ENCODE measurements at regions not wholly inside any gene's neighbourhood (a gene's known extent, or its start where the extent isn't known, plus 50 kb on each side); places are given as distances from the start of the nearest gene placed in this dataset.

GRCh38 chr14:83611906-83612390, 1918.0 kb upstream of the FLRT2 start:
- TF ChIP-seq, protein P1, sequence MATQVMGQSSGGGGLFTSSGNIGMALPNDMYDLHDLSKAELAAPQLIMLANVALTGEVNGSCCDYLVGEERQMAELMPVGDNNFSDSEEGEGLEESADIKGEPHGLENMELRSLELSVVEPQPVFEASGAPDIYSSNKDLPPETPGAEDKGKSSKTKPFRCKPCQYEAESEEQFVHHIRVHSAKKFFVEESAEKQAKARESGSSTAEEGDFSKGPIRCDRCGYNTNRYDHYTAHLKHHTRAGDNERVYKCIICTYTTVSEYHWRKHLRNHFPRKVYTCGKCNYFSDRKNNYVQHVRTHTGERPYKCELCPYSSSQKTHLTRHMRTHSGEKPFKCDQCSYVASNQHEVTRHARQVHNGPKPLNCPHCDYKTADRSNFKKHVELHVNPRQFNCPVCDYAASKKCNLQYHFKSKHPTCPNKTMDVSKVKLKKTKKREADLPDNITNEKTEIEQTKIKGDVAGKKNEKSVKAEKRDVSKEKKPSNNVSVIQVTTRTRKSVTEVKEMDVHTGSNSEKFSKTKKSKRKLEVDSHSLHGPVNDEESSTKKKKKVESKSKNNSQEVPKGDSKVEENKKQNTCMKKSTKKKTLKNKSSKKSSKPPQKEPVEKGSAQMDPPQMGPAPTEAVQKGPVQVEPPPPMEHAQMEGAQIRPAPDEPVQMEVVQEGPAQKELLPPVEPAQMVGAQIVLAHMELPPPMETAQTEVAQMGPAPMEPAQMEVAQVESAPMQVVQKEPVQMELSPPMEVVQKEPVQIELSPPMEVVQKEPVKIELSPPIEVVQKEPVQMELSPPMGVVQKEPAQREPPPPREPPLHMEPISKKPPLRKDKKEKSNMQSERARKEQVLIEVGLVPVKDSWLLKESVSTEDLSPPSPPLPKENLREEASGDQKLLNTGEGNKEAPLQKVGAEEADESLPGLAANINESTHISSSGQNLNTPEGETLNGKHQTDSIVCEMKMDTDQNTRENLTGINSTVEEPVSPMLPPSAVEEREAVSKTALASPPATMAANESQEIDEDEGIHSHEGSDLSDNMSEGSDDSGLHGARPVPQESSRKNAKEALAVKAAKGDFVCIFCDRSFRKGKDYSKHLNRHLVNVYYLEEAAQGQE (IDR thresholded peaks at IDR 0.05; ENCODE audit: unreplicated experiment), result no peak
- TF ChIP-seq CTCF (conservative IDR thresholded peaks at IDR 0.05; ENCODE audit: low read depth in 2 of 2) (no peak), NANOG (IDR thresholded peaks at IDR 0.05; ENCODE audit: borderline replicate concordance) (no peak), ZNF331 (CRISPR knock-in tag; IDR thresholded peaks at IDR 0.05; ENCODE audit: low read depth) (no peak), CREB1 (CRISPR knock-in tag; IDR thresholded peaks at IDR 0.05; ENCODE audit: low read depth) (no peak), JUNB (IDR thresholded peaks at IDR 0.05; ENCODE audit: unreplicated experiment) (no peak), ZNF114 (CRISPR knock-in tag; IDR thresholded peaks at IDR 0.05) (no peak), STAT1 (IDR thresholded peaks at IDR 0.05; ENCODE audit: unreplicated experiment) (no peak), POLR2AphosphoS5 (IDR thresholded peaks at IDR 0.05; ENCODE audit: low read depth) (no peak), EZH2 (IDR thresholded peaks at IDR 0.05; ENCODE audit: low read depth, unreplicated experiment) (no peak), EZH2phosphoT487 (IDR thresholded peaks at IDR 0.05; ENCODE audit: unreplicated experiment) (no peak)
- TF ChIP-seq, protein P2, sequence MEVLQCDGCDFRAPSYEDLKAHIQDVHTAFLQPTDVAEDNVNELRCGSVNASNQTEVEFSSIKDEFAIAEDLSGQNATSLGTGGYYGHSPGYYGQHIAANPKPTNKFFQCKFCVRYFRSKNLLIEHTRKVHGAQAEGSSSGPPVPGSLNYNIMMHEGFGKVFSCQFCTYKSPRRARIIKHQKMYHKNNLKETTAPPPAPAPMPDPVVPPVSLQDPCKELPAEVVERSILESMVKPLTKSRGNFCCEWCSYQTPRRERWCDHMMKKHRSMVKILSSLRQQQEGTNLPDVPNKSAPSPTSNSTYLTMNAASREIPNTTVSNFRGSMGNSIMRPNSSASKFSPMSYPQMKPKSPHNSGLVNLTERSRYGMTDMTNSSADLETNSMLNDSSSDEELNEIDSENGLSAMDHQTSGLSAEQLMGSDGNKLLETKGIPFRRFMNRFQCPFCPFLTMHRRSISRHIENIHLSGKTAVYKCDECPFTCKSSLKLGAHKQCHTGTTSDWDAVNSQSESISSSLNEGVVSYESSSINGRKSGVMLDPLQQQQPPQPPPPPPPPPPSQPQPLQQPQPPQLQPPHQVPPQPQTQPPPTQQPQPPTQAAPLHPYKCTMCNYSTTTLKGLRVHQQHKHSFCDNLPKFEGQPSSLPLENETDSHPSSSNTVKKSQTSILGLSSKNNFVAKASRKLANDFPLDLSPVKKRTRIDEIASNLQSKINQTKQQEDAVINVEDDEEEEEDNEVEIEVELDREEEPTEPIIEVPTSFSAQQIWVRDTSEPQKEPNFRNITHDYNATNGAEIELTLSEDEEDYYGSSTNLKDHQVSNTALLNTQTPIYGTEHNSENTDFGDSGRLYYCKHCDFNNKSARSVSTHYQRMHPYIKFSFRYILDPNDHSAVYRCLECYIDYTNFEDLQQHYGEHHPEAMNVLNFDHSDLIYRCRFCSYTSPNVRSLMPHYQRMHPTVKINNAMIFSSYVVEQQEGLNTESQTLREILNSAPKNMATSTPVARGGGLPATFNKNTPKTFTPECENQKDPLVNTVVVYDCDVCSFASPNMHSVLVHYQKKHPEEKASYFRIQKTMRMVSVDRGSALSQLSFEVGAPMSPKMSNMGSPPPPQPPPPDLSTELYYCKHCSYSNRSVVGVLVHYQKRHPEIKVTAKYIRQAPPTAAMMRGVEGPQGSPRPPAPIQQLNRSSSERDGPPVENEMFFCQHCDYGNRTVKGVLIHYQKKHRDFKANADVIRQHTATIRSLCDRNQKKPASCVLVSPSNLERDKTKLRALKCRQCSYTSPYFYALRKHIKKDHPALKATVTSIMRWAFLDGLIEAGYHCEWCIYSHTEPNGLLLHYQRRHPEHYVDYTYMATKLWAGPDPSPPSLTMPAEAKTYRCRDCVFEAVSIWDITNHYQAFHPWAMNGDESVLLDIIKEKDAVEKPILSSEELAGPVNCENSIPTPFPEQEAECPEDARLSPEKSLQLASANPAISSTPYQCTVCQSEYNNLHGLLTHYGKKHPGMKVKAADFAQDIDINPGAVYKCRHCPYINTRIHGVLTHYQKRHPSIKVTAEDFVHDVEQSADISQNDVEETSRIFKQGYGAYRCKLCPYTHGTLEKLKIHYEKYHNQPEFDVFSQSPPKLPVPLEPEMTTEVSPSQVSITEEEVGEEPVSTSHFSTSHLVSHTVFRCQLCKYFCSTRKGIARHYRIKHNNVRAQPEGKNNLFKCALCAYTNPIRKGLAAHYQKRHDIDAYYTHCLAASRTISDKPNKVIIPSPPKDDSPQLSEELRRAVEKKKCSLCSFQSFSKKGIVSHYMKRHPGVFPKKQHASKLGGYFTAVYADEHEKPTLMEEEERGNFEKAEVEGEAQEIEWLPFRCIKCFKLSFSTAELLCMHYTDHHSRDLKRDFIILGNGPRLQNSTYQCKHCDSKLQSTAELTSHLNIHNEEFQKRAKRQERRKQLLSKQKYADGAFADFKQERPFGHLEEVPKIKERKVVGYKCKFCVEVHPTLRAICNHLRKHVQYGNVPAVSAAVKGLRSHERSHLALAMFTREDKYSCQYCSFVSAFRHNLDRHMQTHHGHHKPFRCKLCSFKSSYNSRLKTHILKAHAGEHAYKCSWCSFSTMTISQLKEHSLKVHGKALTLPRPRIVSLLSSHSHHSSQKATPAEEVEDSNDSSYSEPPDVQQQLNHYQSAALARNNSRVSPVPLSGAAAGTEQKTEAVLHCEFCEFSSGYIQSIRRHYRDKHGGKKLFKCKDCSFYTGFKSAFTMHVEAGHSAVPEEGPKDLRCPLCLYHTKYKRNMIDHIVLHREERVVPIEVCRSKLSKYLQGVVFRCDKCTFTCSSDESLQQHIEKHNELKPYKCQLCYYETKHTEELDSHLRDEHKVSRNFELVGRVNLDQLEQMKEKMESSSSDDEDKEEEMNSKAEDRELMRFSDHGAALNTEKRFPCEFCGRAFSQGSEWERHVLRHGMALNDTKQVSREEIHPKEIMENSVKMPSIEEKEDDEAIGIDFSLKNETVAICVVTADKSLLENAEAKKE (CRISPR knock-in tag; IDR thresholded peaks at IDR 0.05), result no peak
- TF ChIP-seq, protein P3, sequence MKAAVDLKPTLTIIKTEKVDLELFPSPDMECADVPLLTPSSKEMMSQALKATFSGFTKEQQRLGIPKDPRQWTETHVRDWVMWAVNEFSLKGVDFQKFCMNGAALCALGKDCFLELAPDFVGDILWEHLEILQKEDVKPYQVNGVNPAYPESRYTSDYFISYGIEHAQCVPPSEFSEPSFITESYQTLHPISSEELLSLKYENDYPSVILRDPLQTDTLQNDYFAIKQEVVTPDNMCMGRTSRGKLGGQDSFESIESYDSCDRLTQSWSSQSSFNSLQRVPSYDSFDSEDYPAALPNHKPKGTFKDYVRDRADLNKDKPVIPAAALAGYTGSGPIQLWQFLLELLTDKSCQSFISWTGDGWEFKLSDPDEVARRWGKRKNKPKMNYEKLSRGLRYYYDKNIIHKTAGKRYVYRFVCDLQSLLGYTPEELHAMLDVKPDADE (IDR thresholded peaks at IDR 0.05), result no peak
- DNase-seq (ENCODE audit: low spot score), result no peak
- Histone ChIP-seq H2AFZ (no peak overlapping the region), H3K4me3 (no peak overlapping the region), H3K27ac (ENCODE audit: low read depth) (no peak overlapping the region), H3K4me1 (ENCODE audit: insufficient read depth) (no peaks in the 10 kb centered on the region; the same call in 1 of the 2 replicates), H3K79me2 (replicated peaks; ENCODE audit: insufficient read depth) (no peaks in the 10 kb centered on the region), H3K9me2 (ENCODE audit: insufficient read depth) (peaks cover under 1% of the 10 kb centered on the region; the same call in 1 of the 2 replicates), H3K36me3 (ENCODE audit: insufficient read depth) (no peaks in the 10 kb centered on the region), H3K4me2 (no peak overlapping the region), H3K27me3 (ENCODE audit: insufficient read depth) (no peaks in the 10 kb centered on the region), H3F3A (replicated peaks; ENCODE audit: low read depth) (no peaks in the 10 kb centered on the region), H4K20me1 (replicated peaks; ENCODE audit: insufficient read depth) (no peaks in the 10 kb centered on the region)
- Mint-ChIP-seq H3K4me1 (no peaks in the 10 kb centered on the region), H3K27me3 (ENCODE audit: insufficient read depth, low read depth, poor library complexity) (no peaks in the 10 kb centered on the region), H3K36me3 (ENCODE audit: low read depth) (no peaks in the 10 kb centered on the region), H3K27ac (no peak overlapping the region), H3K4me3 (no peak overlapping the region), H3K9me3 (no peaks in the 10 kb centered on the region)
- ATAC-seq, result no peak

Measured in GM23338 (cell line).